ENCODE measurements at regions not wholly inside any gene's neighbourhood (a gene's known extent, or its start where the extent isn't known, plus 50 kb on each side); places are given as distances from the start of the nearest gene placed in this dataset.
"Not testable (repeated sequence)": the region's sequence is repeated elsewhere in the genome, so short reads cannot be mapped to it uniquely, and the experiment has no call there.

DNA sequence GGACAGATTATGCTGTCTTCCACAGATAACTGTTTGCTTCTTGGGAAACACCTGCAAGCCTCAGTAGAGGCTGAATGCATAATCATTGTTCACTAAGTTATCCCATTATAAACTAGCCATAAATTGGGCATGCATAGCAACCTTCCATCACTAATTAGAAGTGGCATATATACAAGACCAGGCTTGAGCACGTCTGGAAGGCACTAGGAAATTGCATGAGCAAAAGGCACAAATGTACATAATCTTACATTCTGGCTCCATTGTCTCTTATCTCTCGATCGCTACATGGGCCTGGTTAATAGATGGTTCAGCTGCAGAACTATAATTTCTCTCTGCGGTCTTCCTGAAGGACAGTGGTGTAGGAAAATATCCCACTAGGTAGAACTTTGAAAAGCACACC, 679.2 kb downstream of the RPL10L start:
- DNase-seq, result no peak

DNA sequence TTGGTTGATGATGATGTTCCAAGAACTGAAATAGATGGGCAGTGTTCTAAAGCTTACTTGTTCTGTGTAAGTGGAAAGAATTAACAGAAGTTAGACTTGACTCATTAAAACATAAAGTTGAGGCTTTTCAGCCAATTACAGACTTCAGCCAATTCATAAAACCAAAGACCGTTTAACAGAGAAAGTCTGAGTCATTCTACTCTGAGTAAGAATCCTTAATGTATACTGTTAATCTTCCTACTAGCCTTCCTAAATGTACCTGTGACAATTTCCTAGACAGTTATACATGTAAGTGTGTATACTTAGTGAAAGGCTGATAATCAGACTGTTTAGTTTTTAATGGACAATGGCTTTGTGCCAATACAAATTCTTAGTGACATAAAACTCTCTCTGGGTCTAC, 681.0 kb downstream of the RPL10L start:
- DNase-seq, result no peak

DNA sequence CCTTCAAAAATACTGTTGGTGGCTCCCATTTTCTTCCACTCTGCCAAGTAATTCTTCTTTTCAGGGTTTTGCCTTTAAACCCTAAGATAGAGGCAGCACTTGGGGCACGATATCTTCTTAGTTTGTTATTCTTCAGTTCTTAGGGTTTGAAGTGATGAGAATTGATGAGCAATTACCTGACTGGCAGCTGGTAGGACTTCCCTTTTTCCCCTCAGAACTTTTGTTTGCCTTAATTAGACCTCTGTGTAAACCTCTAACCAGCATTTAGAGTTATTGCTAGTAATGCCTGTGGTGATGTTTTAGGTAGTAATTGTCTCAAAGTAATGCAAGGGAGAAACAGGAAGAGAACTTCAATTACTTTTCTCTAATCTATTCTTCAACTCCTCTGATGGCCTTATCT, 683.5 kb downstream of the RPL10L start:
- no peak for DNase-seq

DNA sequence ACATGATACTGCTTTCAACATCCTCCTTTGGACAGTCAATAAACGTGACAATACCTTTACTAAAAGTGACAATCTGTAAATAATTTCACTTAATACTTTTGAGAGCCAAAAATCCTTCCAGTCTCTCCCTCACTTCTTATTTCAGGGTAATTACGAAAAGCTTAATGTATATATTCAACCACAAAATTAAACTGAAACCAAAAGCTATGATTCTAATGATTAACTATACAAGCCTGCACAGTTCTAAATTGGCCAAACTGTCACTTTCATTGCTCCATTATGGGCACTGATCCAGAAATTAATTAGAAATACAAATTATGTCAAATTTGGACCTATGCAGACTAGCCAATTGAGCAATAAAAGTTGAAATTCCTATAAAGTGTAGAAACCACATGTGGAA, 696.5 kb upstream of the MIS18BP1 start:
- DNase-seq, result no peak

DNA sequence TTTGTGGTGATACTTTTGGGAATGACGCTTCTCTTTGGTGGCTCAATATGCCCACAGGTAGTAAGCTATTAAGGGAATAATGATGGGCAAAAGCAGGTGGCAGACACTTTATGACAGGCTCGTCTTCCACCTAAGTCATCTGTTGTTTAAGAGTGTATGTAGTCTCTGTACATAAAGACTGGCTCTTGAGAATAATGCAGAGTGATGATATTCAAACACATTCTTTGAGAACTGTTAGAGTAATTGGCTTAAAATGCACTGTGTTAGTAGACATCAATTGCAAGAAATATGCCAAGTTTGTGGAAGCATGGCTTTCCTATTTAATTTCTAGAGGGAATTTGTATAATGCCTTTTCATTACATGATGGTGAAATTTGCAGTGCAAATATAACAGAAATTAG, 694.8 kb upstream of the MIS18BP1 start:
- DNase-seq, result no peak

DNA sequence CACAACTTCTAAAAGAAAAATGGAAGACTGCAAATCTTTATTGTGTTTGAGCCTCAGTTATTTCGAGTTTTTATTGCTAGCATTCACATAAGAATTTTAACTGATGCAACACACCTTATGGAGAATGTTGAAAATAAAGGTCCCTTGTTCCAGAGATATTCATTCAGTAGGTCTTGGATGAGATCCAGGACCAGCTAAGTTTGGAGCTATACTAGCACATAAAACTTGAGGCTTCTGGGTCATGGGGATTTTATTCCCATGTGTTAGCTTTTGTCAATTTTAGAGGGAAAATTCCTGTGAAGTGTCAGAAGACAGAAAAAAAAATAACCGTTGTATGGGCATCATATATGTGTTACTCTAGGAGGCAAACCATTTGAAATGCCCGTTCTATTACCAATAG, 693.2 kb upstream of the MIS18BP1 start:
- DNase-seq, result no peak

DNA sequence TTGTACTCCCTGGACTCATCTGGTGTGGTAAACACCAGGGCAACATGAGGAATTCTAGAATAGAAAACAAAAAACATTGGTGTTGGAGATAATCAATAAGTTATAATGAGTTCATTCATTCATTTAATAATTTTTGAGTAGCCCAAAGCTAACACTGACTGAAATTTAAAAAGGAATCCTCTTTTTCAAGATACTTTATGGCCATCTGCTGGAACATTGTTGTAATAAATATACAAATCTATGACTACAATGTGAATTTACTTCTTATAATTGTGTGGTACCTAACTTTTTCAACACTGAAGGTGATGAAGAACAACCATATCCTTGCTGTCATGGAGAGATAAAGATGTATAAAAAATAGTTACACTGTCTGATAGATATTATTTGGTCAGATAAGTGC, 687.3 kb upstream of the MIS18BP1 start:
- no peak for DNase-seq

DNA sequence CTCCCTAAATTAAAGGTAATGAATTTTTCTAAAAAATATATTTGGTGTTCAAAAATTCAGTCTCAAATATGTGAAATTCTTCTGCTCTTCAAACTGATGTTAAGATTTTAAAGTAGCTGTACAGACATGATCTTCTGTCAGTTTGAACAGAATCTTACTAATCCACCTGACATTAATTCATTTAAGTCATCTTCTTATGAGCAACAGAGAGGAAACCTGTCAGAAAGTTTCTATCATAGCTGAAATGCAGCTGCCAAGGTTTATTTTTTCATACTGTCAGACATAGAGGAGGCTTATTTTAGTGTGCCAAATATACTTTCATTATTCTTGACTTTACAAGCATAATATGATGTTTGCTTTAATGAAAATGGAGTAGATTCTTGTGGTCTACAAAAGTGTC, 686.6 kb upstream of the MIS18BP1 start:
- no peak for DNase-seq

DNA sequence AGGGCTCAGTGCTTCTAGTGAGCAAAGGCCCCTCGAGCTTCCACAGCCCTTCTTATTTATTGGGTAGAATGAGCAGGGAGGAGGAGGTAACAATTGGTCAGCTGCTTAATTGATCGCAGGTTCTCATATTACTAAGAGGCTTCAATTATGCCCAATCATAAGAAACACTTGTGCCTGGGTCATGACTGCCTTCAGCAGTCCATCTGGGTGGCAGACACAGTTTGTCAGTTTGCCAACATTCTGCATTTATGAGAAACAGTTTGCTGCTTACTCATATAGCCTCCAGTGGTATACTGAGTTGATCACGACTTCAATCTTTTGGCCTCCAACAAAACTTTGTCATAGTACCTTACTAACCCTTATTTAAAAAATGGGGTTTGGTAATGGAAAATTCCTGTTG, 667.0 kb upstream of the MIS18BP1 start:
- peak; percentile 2 for DNase-seq

DNA sequence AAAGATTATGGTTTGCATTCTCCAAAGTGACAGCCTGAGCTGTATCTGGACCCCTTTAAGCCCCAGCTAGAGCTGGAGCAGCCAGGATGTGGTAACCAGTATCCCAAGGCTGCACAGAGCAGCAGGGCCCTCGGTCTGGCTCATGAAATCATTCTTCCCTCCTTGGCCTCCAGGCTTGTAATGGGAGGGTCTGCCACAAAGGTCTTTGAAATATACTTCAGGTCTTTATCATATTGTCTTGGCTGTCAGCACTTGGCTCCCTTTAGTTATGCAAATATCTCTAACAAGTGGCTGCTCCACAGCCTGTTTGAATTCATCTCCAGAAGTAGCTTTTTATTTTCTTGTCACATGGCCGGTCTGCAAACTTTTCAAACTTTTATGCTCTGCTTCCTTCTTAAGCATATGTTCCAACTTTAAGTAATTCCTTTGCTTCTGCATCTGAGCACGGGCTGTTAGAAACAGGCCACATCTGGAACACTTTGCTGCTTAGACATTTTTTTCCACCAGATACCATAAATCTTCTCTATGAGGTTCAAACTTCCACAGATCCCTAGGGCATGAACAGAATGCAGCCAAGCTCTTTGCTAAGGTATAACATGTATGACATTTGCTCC, 663.4 kb upstream of the MIS18BP1 start:
- no peak for DNase-seq

DNA sequence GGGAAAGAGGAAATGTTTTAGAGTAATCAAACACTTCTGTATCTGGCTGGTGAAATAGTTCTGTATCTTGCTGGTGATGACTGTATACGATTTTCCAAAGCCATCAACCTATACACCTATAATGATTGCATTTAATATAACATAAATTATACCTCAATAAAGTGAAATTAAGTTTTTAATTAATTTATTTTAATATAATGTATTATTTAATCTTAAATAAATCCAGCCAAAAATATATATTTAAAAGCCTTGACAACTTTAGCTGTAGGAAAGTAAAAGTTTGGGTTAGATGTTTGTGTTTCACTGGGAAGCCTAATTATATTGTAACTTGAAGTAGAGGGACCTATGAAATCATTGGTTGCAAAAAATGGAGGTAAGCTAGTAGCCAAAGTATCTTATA, 654.8 kb upstream of the MIS18BP1 start:
- no peak for DNase-seq

DNA sequence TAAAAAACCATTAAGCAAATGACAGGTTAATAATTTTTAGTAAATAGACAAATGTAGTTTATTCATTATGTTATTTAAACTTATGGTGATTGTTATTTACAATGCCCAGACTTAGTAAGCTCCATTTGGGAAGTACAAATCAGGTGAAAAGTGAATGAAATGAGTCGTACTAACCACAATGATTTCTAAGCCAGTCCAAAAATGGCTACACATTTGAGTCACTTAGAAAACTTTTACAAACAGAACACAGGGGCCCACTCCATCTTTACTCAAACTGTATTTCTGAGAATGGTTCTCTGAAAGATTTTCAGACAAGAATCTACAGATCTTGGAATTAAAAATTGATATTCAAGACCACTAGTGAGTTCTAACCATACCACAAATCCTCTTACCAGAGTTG, 653.3 kb upstream of the MIS18BP1 start:
- DNase-seq, result no peak

DNA sequence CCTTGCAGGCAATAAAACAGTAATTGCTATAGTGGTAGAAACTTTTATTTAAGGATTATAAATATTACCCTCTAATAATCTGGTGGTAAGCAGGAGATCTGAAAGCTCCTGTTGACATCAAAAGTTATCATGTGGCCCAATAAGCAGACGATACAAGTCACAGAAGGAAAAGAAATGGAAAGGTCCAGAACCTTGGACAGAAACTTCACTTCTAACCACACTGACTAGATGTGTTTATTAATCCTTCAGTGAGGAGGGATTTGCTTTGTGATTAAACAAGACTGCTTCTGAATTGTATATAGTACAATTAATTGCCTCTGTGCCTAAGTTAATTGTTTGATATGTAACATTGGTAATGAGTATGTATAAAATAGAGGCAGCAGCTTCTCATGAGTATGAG, 652.7 kb upstream of the MIS18BP1 start:
- DNase-seq, result no peak

DNA sequence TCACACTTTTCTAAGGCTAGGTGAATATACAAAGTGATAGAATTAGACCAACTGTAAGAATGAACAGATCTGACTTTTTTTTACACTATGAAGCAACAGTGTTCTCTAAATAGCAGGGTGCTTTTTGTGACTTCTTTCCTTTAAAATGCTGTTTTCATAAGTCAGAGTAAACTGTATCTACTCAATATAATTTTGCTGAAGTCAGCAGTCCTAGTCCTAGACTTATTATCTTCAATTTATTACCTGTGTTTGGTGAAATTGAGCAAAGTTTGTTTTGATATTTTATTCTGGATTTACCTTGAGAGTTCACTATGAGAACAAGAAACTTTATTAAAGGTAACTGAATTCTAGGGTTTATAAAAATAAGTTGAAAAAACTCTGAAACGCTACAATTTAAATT, 651.3 kb upstream of the MIS18BP1 start:
- no peak for DNase-seq

DNA sequence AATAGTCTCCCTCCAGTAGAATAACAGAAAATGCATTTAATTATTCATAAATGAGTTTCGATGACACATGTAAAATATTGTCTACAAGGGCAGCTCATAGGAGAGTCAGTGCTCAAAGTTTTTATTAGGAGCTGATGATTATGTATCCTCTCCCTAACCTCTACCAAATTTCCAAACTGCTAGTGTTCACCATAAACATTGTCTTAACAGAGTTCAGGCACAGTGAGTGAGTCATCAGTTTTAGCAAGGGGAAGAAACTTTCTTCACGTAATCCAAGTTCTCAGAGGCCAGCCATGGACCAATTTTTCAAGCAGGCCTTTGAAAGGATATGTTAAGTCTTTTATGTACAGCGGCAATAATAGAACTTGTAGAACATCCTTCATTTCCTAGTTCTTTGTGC, 649.2 kb upstream of the MIS18BP1 start:
- DNase-seq, result no peak

DNA sequence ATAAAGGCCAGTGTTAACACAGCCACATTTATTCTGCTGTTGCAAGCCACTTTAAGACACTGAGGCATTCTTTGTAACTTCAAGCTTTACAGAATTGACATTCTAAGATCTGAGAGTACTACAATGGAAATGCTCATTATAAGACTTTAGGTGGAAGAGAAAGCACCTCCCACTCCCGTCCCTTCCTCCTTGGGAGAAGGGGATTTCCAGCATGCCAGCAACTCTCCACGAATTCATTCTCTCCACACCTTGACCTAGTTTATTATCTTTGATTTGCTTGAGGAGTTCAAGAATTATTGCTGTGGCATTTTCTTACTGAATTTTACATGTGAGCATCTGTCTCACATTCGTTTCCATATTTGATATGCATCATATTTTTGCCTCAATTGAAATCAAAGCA, 644.4 kb upstream of the MIS18BP1 start:
- DNase-seq, result no peak

DNA sequence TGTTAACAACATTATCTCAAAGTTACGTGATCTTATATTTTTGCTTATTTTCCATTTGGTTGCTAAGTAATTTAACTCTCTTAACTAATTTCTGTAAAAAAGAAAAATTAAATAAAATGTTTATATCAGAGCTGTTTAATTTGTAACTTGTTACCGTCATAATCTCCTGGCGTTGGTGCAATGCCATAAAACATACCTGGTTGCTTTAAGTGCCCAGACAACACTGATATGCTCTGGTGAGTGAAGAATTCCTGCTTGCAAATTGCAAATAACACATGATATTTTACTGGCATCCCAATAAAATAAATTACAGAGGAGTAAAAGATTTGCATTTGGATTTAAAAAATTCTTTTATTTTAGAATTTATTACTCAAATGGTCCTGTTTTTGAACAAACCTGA, 640.1 kb upstream of the MIS18BP1 start:
- DNase-seq, result no peak

DNA sequence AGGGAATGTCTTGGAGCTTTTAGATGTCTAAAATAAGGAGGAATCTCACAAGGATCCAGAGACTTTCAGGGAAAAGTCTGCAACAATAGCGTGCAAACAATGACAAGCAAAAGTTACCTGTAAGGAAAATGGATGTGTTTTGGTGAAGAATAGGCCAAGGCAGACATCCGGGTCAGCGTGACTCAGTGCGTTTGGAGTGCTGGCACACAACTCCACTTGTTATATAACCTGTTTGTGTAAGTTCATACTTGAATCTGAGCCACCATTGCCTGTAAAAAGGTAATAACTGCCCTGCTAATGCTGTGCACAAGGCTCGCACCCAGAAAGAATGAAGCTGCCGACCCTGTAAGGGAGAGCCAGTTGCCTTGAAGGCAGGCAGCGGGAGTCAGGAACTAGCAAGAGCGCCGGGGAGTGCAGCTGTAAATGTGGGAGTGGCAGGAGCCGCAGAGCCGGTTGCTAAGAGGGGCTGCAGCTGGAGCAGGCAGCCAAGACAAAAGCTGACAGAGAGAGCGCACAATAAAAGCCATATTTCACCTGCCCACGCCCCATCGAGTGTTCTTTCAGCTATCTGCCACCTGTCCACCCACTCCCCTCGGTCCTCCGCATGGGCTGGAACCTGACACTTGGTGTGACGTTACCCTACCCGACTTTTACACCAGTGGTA, 638.5 kb upstream of the MIS18BP1 start:
- peak; percentile 5 for DNase-seq

DNA sequence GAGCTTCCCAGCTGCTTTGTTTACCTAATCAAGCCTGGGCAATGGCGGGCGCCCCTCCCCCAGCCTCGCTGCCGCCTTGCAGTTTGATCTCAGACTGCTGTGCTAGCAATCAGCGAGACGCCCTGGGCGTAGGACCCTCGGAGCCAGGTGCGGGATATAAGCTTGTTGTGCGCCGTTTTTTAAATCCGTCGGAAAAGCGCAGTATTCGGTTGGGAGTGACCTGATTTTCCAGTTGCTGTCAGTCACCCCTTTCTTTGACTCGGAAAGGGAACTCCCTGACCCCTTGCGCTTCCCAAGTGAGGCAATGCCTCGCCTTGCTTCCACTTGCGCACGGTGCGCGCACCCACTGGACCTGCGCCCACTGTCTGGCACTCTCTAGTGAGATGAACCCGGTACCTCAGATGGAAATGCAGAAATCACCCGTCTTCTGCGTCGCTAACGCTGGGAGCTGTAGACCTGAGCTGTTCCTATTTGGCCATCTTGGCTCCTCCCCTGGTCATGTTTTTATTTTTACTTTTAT, 635.8 kb upstream of the MIS18BP1 start:
- not testable (repeated sequence) for DNase-seq

DNA sequence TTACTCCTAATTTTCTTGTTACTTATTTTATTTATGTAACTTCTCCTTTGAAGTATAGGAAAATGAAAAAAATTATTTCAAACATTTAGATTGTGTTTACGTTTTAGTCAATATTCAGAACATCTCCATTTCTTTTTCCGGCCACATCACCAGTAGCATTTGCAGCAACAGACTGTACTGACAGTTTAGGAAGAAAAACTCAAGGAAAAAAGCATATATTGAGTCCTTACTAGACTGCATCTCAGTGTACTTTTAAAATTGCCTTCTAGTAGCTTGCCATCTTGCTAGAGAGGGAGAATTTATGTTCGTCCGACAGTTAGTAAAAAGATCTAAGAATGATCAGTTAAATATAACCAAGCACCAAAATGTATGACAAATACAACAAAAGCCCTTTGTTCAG, 625.0 kb upstream of the MIS18BP1 start:
- no peak for DNase-seq

DNA sequence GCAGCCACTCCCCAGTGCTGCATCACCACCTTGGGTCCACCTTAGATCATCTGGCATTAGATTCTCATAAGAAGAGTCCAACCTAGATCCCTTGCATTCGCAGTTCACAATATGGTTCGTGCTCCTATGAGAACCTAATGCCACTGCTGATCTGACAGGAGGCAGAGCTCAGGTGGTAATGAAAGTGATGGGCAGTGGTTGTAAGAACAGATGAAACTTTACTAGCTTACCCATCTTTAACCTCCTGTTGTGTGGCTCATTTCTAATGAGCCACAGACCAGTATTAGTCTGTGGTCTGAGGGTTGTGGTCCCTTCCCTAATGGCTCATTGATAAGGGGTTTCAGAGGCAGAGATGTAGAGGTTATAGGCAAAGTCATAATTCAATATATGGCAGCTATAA, 615.9 kb upstream of the MIS18BP1 start:
- DNase-seq, result no peak

DNA sequence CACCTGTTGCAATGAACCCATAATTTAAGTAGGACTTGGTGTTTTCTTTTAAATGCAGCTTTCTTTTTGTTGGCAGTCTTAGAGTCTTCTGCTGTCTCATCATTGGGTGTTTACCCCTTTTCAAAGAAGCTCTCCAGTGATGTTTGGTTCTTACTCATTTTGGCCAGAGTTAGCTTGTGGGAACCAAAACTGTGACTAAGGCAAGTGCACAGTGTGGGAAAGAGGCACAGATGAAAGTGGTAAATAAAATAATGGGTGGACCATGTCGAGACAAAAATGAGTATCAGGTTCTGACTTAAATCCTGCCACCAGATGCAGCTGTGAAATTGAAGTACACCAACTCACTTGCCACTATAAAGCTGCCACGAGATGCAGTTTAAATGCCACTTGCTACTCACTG, 615.4 kb upstream of the MIS18BP1 start:
- no peak for DNase-seq

DNA sequence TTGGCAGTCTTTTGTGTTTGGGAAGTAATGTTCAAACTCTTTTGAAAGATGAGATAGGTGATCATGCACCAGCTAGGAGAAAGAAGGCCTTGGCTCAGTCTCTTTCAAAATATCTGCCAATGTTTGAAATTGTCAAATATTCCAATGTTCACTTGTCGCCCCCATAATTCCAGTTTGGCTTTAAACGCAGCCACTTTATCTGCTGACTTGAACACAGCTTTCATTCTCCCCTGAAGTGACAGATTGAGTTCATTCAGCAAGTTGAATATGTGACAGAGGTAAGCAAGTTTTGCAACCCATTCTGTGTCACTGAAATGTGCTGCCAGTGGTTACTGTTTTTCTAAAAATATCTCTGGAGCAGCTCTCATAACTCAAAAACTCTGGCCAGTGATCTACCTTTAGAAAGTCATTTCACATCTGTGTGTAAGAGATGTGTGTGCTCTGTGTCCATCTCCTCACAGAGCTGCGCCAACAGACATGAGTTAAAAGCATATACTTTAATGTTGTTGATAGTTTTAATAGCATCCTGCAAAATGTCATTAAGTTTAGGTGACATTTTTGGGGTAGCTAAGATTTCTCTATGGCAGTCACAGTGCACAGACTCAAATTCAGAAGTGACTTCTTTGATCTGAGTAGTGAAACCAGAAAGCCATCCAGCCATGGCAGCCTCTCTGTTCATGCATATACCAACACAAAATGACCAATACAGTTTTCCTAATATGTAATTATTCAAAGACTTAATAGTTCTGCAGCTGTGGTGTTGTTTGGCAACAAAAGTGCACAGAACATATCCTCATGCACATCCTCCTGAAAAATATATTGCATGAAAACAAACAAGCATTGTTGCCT, 614.3 kb upstream of the MIS18BP1 start:
- no peak for DNase-seq

DNA sequence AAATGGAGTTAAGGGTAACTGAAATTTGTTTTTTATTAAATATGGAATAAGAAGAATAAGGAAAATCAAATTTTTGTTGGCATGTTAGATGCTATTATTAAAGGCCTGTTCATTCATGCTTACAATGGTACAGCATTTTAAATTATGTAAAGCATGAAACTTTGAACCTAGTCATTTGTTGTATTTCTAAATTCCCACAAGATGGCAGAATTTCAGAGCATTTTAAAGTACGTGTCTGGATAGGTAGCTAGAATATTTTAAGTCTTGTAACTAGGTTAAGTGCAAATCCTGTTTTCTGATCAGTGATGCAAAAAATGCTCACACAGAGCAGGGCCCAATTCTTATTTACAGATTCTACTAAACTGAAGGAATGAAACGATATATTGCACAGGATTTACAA, 585.6 kb upstream of the MIS18BP1 start:
- no peak for DNase-seq
